ENCODE measurements at regions not wholly inside any gene's neighbourhood (a gene's known extent, or its start where the extent isn't known, plus 50 kb on each side); places are given as distances from the start of the nearest gene placed in this dataset.

DNA sequence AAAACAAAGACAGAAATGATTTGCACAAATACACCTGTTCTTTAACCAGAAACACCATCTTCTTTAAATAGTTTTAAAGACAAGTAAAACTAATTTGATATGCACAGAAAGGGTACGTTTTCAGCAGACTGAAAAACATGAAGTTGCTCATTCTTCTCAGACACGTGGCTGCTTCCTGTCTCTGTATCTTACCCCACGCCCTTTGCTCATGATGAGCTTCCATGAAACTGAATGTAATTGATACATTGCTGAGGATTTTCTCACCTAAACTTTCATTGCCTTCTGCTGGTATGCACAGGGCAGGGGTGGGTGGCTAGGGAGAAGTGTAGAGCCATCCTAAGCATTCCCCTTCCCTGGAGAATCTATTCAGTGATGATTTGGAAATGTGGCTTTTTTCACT, 644.3 kb downstream of the BCL11A start:
- DNase-seq, result peak in 1 of 4 experiments; percentile 6

DNA sequence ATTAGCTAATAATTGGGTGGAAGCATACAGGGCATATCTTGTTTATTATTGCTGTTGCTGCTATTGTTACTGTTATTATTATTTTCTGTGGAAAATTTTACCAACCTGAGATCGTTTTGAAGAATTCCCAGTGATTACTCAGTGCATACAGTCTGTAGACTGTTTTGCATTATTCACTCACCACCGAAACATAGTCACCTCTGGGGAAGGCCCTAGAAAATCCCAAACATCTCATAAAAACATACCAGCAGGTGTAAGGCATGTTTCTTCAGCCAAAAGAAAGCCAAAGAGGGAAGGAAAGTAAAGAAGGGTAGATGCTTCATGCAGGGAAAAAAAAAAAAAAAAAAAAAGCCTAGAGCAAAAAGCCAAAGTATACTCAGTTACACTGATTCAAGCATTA, 647.7 kb downstream of the BCL11A start:
- DNase-seq, result no peak

DNA sequence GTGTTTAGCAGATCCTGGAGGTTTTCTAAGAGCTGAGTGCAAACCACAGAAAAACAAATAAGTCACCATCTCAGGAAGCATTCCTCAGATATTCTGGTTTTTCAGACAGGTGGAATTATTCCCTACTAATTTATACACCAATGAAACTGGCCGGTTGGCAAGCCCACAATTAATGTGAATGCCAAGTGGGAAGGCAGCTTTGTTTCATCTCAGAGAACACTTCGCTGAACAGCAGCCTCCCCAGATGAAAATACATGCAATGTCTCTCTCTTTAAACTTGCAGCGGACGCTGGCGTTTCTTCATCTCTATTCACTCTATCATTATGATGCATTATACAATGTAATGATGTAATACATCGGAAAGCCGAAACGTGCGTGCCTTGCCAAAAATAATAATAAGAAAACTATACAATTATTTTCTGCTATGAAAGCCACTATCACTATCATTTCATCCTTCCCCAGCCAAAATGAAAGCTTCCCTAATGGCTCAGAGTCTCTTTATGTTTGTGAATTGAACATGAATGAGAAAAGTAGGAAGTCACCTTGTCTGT, 649.4 kb downstream of the BCL11A start:
- DNase-seq, result no peak

DNA sequence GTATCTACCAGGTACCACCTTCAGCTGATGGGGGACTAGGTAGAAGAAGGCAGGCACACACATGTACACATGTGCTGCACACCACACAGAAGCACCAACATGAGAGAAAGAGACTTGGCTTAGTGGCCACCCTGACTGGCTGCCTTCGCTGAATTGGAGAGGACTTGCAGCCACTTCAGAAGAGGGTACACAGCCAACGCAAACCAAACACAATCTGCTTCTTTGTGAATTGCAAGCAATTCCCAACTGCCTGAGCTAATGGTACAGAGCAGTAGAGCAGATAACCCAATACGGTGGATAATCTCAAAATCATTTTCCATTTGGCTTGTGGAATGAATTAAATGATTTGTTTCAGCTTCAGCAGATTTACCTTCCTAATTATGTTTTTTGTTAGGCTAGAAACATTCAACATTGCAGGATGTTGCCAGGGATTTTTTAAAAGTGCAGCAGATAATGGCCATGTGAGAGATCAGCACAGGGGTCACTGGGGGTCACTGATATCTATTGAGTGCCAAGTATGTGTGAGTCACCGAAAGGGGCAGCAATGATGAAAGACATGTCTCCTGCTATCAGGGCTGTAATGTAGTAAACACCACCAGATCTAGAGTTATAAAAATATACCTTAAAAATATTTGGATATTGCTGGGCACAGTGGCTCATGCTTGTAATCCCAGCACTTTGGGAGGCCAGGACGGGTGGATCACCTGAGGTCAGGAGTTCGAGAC, 652.6 kb downstream of the BCL11A start:
- DNase-seq, result no peak

DNA sequence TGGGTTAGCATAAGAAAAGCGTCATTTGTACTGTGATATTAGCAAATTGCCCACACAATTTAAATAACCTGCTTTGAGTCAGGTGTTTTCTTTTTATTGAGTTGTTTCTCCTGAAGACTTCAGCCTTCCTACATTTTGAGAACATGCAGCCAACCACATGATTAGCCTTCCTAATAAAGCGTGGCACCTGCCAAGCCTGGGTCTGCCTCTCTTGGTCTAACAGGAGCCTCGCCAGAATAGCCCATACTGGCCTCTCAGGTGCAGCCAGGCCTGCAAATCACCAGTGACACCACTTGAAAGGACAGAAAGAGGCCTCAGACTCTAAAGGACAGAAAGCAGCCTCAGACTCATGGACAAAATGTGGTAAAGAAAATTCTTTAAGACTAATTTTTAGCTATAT, 653.8 kb downstream of the BCL11A start:
- no peak for DNase-seq

DNA sequence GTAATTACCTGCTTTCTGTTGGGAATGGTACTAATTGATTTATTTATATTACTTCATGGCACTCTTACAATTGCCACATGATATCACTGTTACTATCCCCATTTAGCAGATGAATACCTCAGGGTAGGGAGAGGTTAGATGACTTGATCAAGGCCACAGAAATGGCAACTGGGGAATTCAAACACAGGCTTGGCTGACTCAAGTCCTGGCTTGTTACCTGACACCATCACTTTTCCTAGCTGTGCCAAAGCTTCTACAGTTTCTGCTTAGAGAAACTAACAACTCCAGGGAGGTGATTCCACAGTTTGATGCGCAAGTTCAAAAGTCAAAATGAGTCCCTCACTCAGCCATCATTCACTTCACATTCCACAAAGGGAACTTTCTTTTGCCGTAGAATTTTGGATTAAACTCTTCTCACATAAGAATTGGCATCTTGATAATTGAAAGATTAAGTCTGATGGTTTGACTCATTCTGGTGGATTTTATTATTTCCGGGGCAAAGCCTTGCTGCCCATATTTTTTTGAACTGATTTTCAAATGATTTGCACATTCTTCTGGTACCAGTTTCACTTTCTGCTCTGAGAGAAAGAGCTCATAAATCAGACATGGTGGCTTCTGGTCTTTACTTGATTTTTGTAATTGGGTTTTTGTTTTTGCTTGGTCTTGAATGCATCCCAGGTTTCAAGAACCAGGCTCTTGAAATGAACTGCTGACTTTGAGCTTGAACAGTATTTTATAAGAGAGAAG, 656.8 kb downstream of the BCL11A start:
- DNase-seq, result no peak

DNA sequence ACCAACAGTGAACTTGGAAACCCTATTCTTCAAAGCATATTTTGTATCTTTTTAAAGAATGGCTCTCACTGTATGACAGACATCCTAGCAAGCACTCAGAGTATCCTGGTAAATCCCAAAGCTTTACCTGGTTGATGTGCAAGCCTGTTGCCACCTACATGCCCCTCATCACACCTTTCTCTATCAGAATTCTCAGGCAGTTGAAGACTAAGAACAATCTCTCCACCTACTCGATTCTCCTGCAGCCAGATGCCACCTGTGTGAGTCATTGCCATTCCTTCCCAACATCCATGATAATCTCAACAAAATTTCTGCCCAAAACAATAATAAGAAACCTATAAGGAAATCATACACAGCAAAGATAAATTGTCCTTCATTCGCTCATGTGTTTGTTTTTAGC, 659.8 kb downstream of the BCL11A start:
- DNase-seq, result no peak

DNA sequence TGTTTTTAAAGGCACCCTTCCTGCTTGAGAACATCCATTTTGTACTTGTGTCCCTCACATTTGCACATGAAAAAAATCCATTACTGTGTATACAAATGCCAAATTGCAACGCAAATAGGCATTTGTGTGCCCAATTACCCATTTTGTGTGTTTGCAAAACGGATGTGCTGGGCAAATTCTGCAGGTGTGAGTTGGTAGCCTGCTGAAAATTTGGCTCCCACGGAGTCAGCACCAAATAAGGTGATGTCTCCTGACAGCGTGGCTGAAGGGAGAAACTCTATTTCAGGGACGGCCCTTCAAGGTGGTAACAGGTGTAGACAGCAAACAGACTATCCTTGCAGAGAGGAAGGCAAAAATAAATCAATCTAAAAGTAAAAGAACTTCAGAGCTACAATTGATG, 661.1 kb downstream of the BCL11A start:
- DNase-seq, result no peak

DNA sequence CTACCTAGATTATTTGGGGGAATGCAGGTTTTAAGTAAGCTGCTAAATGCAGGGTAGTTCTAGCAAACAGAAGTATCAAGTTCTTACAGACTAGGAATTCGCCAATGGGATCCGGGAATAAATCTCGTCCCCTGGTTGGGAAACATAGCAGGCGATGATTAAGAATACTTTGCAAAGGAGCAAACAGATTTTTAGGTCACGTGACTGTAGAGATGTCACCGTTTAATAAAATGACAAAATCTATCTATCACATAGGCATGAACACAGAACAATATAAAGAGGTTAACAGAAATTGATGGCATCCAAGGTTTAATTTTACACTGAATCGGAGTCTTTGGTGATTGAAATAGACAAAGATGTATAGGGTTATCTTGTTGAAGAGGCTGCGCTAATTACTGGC, 664.1 kb downstream of the BCL11A start:
- DNase-seq, result no peak

DNA sequence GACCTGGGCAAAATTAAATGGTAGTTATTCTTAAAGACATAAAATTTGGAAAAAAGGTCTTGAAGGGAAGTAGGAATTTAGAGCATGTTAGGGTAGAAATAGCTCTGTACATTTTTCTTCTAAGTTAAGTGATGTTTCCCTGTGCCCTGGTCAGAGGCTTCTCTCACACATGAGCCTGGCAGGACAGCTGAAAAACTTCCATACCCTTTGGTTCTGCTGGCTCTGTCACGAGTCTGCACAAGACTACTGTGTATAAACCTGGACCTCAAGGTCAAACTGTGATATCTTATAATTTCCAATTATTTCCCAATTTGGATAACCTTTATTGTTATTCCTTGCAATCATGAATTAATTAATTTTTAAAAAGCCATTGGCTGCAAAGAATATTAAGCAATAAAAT, 664.7 kb downstream of the BCL11A start:
- no peak for DNase-seq

DNA sequence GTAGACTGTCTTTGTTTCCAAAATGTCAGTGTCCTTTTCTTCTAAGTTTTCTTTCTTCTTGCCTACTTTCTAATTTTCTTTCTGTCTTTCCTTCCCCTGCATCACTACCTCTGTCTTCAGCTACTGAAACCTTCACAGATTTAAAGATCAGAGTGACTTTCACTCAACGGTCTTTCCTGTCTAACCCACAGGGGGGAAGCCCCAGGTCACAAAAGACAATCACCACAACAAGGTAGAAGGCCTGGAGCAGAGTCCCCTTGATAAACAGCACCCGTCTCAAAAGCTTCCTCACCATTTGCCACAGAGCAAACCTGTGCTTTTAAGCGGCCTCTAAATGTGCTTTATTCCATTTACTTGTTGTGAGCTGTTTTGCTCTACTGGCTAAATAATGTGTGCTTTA, 665.4 kb downstream of the BCL11A start:
- DNase-seq, result no peak

DNA sequence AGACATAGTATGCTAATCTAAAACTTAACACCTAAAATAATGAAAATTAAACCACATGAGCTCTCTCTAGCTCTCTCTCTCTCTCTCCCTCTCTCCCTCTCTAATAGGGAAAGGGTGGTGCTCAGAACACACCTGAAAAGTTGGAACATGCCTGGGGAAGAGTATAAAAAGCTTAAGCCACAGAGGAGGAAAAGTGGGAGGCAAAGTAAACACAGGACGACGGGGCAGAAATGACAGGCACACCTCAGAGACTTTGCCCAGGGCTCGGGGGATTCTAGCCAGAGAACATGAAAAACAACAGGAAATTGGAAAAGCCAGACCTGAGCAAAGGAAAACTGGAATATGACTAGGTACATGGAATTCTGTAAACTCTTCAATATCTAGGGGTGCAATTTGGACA, 666.1 kb downstream of the BCL11A start:
- no peak for DNase-seq

DNA sequence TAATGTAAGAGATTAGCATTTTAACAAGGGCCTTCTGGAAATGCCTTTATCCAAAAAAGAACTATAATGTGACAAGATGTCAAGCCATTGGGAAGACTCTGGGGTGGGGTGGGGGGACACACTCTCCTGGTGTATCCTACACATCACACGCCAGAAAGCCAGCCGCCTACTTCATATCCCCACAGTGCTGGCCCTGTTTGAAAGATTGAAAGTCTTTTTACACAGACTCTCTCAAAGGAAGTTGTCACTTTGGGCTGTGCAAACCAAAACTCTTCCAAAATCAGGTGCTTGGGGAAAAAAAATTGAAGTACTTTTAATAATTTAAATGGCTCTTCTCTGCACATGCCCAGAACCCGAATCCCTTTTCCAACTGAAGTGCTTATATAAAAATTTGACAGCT, 666.7 kb downstream of the BCL11A start:
- DNase-seq, result no peak

DNA sequence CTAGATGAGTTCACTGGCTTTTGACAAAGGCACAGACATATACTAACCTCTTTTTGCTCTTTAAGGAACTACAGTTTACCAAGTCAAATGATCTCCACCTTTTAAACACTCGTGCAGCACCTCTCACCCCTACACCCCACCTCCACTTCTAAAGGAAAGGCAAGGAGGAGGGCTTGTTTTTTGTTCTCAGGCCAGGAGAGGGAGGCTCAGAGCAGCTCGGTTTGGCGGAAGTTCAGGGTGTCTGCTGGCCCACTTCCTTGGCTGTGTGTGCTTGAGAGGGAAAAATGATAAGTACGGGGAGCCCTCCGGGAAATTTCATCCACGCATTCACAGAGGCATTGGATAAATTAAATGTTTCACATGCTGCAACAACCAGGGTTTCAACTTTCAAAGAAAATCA, 667.9 kb downstream of the BCL11A start:
- DNase-seq, result no peak

DNA sequence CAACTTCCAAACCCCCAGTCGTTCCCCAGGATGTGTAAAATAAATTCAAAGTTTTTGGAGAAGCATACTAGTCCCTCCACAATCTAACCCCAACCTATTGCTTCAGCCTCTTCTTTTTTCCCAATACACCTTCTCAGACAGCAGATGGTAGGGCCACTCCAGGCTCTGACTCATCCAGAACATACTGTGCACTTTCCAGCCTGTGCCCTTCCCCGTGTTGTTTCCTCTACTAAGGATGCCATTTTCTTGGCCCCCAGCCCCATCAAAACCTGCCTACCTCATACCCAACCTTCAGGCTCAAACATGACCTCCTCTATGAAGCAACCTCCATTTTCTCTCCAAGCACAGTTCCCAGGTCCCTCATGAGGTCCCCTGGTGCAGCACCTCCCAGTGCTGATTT, 669.3 kb downstream of the BCL11A start:
- no peak for DNase-seq

DNA sequence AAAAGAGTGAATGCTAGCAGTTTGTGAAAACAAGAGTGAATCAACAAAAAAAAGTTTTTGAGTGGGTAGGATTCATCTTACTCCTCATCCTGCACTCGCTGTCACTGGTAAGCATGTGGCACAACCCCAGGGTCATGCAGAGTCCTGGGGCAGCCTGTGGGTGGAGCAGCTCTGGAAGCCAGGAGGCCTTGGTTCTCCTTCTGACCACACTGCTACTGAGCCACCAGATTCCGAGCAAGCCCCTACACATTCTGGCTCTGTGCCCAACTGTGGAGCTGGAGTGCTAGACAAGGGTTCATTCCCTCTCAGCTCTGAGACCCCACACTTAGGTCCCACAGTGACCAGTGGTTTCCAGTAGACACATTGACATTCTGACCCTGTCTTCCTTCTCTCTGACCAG, 670.6 kb downstream of the BCL11A start:
- no peak for DNase-seq

DNA sequence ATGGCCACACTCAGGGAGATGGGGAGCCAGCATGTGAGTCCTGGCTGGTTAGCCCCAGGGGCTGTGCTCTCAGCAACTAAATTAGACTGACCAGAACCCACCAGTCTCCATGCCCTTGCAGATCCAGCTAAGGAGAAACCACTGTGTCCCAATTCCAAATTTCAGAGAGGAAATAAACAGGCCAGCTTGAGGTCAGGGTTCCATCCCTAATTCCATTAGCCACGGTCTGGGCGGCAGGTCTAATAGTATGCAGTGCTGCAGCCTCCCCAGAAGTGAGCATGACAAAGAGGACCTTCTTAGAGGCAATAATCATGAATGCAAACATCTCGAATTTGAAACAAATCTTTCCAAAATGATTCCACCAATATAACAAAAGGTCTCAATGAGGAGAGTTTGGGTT, 671.2 kb downstream of the BCL11A start:
- DNase-seq, result no peak

DNA sequence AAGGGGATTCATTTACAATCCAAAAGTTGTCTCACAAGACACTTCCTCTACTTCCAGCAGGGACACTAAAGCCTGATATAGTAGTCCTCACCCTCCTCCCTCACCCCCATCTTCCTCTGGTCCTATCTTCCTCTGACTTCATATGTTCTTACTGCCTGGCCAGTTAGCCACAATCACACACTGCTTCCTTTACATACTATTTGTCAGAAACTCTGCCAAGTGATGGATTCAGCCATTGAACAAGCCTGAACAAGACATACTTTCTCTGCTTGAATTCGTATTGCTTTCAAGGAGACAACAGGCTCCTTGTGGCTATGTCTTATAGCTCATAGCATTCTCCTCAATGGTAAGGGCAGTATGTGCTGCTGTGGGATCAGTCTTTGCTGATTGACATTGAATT, 672.2 kb downstream of the BCL11A start:
- no peak for DNase-seq

DNA sequence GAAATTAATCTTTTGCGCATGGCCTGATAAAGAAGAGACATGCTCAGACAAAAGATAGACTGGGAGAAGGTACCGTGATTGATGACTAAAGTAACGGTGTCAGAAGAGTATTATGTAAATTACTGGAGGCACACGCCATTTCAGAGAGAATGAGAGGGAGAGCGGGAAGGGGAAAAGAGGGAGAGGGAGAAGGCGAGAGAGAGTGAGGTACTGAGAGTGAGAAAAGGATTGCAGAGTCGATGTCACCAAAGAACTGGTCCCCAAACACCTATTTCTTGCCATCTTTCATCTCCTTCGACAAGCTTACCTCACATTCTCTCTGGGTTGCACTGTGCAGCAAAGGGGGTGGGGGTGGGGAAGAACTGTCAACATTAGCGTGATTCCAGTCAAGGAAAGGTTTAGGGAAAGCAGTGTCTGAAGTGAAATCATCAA, 673.7 kb downstream of the BCL11A start:
- DNase-seq, result no peak

DNA sequence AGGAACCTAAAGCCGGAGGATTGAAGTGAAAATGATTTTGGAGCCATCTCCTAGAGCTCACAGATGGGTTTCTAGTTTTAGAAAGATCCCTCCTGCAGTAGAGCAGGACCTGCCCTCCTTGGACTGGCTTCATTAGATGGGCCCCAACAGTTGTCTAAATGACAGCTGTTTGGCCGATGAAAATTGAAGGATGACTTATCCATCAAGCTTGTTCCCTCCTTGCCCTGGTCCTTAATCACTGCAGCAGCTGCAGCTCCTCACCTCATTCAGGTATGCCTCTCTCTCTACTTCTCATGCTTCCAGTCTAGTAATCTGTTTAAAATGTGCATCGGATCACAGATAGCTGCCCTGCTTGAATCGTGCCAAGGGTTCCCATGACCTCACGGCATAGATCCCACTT, 677.6 kb downstream of the BCL11A start:
- no peak for DNase-seq

DNA sequence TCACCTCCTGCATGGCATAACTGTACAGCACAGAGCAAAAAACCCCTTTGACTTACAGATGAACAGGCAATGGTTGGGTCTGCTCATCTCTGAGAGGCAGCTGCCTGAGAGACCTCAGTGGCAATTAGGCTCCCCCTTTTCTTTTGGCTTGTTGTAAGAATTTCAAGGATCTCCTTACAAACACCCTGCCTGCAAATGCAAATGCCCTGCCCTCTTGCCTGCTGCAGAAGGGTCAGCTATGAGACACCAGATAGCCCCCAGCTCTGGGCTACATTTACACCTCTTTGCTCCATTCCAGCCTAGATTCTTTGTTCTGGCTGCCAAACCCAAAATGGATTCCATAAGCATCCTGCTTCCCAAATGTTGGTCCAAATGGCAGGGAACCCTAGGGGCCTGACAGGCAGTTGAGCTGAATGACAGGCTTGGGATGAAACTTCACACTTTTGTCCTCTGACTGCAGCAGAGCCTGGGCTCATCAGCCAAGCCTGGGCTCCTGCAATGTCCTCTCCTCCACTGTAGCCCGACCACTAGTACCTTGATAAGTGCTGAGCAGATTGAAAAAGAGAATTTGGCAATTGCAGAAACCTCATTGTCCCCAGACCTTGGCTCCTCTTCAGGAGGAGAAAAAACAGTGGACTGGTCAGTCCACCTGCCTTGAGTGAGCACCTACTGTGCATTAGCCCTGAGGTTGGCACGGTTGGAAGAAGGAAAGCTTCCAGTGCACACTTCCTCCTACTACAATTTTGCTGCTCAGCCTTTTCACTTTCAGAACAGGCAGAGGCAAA, 678.3 kb downstream of the BCL11A start:
- DNase-seq, result no peak

DNA sequence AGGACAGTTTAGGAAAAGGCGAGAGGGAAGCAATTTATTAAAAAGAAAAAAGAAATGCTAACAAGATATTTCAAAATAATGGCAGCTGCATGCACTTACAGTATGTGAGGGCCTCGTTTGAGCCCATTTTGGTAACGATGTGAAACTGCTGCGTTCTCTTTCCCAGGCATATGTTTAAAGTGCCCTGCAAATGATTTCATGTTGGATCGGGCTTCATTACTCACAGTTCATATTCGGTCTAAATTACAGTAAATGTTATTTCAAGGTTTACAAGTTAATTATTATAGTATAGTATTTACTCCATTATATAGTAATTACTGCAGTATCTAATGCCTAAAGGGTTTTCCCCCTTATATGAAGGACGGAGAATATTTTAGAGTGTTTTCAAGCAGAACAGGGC, 679.1 kb downstream of the BCL11A start:
- DNase-seq, result no peak

DNA sequence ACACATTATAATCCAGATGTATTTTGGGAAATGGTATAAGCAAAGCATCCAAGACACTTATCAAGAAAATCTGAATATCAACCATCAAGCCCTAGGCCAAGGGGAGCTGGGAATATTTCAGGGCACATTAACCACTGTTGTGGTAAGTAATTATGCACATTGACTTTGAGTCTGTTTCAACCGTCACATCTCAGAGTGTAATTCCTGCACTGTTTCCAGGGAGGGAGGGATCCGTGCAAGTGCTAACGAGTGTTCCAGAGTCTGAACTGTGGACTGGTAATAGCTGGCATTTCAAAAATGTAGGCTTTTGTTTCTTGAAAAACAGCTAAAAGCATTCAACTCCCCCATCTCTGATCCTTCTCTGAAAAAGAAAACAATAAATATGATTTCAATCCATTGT, 681.6 kb downstream of the BCL11A start:
- no peak for DNase-seq
